Thyroid gland (tissue), 4 donors: ENCODE measurements at regions not wholly inside any gene's neighbourhood (a gene's known extent, or its start where the extent isn't known, plus 50 kb on each side); places are given as distances from the start of the nearest gene placed in this dataset.

Source experiments
- DNase-seq, 2 donors: peaks; one replicate each; pipeline ENCODE4 v3.0.0-alpha.2; 2019
- H3K27ac ChIP-seq, 3 donors: fragments of 200-600 bp; sonication (generic); 1 replicate in 2 of 3; 2 replicates in 1 of 3; pipeline ENCODE4 v1.5.1; 2016 to 2019; ENCODE audit warnings: mild to moderate bottlenecking in 1 of 3, moderate library complexity in 1 of 3
- H3K27me3 ChIP-seq: fragments of 200-600 bp; sonication (generic); one replicate; pipeline ENCODE4 v1.5.1; 2019
- H3K36me3 ChIP-seq, 2 donors: fragments of 200-600 bp; sonication (generic); one replicate each; pipeline ENCODE4 v1.5.1; 2016 to 2019
- H3K4me1 ChIP-seq, 2 donors: fragments of 200-600 bp; sonication (generic); one replicate each; pipeline ENCODE4 v1.5.1; 2017 to 2019
- H3K4me3 ChIP-seq, 3 donors: fragments of 200-600 bp; sonication (generic); replicated peaks in 1 of 3; 1 replicate in 2 of 3; 2 replicates in 1 of 3; pipeline ENCODE4 v1.5.1; 2016; ENCODE audit warnings: mild to moderate bottlenecking in 1 of 3
- H3K9me3 ChIP-seq: fragments of 200-600 bp; sonication (generic); one replicate; pipeline ENCODE4 v1.5.1; 2017
- CTCF ChIP-seq, 6 experiments: fragments of 200-600 bp in 3 of 6; fragments of 450-650 bp in 3 of 6; sonication (generic) in 3 of 6; IDR thresholded peaks; one replicate each; pipeline ENCODE4 v1.5.1; 2016 to 2019; ENCODE audit warnings: antibody characterized with exemption in 6 of 6, mild to moderate bottlenecking in 2 of 6, inconsistent platforms in 1 of 6, moderate library complexity in 1 of 6
- POLR2A ChIP-seq, 2 donors: fragments of 450-650 bp; IDR thresholded peaks; one replicate each; pipeline ENCODE4 v1.6.1; 2017; ENCODE audit warnings: antibody characterized with exemption in 2 of 2, mild to moderate bottlenecking in 2 of 2, moderate library complexity in 1 of 2
- WGBS, 2 donors: methylation state at CpG; one replicate each; pipeline ENCODE4 v1.1.5; 2017; 5-methylcytosine and 5-hydroxymethylcytosine counted together
- intact Hi-C: fragments of 100-400 bp; cut with DNase I; formaldehyde crosslinking; loops from one replicate; pipeline ENCODE4 v1.15.1; 2023

DNA sequence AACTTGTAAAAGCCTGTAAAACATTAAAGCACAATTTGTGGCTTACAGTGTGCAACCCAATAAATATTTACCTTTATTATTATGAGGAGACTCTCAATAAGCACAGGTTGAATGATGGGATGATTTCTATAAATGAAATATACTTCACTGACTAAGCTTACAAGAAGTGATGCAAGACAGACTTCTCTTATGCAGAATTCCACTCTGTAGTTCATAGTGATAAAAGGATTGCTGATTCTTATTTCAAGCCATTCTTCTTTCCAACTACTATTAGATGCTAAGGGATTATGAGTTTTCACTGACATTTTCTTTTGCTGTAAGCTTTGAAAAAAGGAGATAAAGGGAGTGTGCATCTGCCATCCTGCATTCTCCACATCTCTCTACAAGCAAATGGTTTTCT is 149.0 kb upstream of the ARG1 start:
- Histone ChIP-seq H3K4me3 (no peak overlapping the region), H3K36me3 (no peaks in the 10 kb centered on the region), H3K27ac (no peak overlapping the region), H3K9me3 (no peaks in the 10 kb centered on the region), H3K4me1 (no peaks in the 10 kb centered on the region), H3K27me3 (no peaks in the 10 kb centered on the region)
- DNase-seq: no peak
- TF ChIP-seq CTCF (IDR thresholded peaks at IDR 0.05) (no peak), POLR2A (IDR thresholded peaks at IDR 0.05) (no peak)
- intact Hi-C loops: no loop called here

DNA sequence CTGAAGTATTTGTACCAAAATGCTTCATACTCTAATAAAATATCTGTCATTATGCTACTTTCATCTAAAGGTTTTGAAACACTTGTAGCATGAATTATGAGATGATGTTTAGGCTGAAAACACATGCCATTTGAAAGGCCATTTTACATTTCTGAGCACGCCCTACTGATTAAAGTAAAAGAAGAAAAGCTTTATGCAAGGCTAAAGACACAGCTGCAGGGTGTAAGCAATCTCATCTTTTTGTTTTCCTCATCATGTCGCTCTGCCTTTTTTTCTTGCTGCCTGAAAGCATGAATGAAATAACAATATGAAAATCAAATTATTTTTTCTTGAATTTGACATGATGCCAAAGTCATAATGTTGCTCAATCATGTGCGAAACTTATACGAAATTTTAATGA is 148.6 kb upstream of the ARG1 start:
- Histone ChIP-seq H3K9me3 (no peaks in the 10 kb centered on the region), H3K4me1 (no peaks in the 10 kb centered on the region), H3K27me3 (no peaks in the 10 kb centered on the region), H3K27ac (no peak overlapping the region), H3K4me3 (no peak overlapping the region), H3K36me3 (no peaks in the 10 kb centered on the region)
- no peak for TF ChIP-seq POLR2A (IDR thresholded peaks at IDR 0.05)
- no peak for TF ChIP-seq CTCF (IDR thresholded peaks at IDR 0.05)
- WGBS, 2 donors: 87% methylated on average over 4 of the region's 4 CpGs
- no peak for DNase-seq
- intact Hi-C loops: no loop called here

DNA sequence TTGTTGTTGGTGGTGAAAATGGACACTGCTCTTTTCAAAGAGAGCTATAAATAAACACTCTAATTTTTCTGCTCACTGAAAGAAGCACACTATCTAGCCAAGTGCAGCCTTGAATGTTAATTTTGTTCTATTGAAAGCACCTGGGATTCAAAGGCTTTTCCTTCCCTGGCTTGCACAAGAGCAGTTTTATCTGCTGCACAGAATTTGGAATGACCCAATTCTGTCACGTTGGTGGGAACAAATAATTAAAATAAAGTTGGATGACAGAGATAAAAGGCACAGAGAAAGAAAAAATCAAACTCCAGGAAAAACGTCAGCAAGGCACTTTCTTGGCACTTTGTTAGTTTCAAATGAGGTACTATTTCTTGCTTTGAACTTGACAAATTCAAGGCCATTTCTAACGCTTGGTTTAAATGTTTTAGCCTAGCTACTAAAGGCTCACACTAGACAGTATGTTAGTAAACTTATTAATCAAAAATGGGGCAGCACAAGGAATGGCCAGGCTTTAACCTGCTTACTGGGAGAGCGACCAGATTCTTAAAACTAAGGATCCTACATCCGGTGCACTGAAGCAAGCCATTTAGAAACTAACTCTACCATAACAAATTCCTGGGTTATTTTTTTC is 145.5 kb upstream of the ARG1 start:
- intact Hi-C loops: no loop called here
- Histone ChIP-seq H3K27me3 (no peaks in the 10 kb centered on the region), H3K4me1 (no peaks in the 10 kb centered on the region), H3K27ac (no peak overlapping the region), H3K36me3 (no peaks in the 10 kb centered on the region), H3K4me3 (no peak overlapping the region), H3K9me3 (no peaks in the 10 kb centered on the region)
- TF ChIP-seq POLR2A (IDR thresholded peaks at IDR 0.05): no peak
- TF ChIP-seq CTCF (IDR thresholded peaks at IDR 0.05): no peak
- no peak for DNase-seq
- WGBS, 2 donors: 60 to 75% methylated on average over 5 of the region's 5 CpGs

DNA sequence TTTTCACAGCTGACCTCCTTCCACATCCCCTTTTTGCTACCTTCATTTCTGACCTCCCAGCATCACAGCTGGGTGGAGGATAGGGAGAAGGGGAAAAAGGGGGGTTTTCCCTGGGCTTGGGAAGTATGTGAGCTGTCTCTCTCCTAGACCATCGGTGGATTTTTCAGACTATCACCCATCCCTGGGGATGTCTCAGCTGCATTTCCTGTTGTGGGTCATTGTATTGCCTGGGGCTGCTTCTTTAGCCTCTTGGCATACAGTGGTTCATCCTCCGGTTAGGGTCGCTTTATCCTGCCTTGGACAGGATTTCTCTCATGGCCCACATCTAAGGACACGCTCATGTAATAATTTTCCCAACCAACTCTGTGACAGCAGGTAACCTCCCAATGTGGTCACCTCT is 142.5 kb upstream of the ARG1 start:
- H3K4me3 ChIP-seq: no peak overlapping the region
- no peaks in the 10 kb centered on the region for H3K27me3 ChIP-seq
- TF ChIP-seq POLR2A (IDR thresholded peaks at IDR 0.05) (no peak), CTCF (IDR thresholded peaks at IDR 0.05) (no peak)
- DNase-seq: no peak
- H3K27ac ChIP-seq: no peak overlapping the region
- intact Hi-C loops: no loop called here
- H3K9me3 ChIP-seq: no peaks in the 10 kb centered on the region
- no peaks in the 10 kb centered on the region for H3K4me1 ChIP-seq
- H3K36me3 ChIP-seq: no peaks in the 10 kb centered on the region
- 83 to 91% methylated on average over 4 of the region's 4 CpGs for WGBS, 2 donors

DNA sequence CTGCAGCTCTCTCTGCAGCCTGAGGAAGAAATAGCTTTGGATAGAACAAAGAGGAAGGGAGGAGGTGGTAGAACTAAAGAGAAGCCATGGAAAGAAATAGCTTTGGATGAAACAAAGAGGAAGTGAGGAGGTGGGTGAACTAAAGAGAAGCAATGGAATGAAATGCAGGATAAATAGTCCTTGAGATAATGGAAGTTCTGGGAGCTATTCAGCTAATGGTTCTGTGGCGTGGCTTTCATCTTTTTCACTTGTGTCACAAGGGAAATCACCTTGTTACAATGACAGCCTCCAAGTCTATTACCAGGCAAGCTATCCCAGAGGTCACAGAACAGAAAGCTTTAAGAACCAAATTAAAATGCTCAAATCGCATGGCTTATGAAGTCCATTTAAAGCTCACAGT is 141.3 kb upstream of the ARG1 start:
- Histone ChIP-seq H3K4me1 (no peaks in the 10 kb centered on the region), H3K27me3 (no peaks in the 10 kb centered on the region), H3K4me3 (no peak overlapping the region), H3K27ac (no peak overlapping the region), H3K9me3 (no peaks in the 10 kb centered on the region), H3K36me3 (no peaks in the 10 kb centered on the region)
- intact Hi-C loops: no loop called here
- TF ChIP-seq POLR2A (IDR thresholded peaks at IDR 0.05): no peak
- TF ChIP-seq CTCF (IDR thresholded peaks at IDR 0.05): no peak
- no peak for DNase-seq
- WGBS, 2 donors: 39 to 83% methylated on average over 2 of the region's 2 CpGs
